ENCODE measurements at regions not wholly inside any gene's neighbourhood (a gene's known extent, or its start where the extent isn't known, plus 50 kb on each side); places are given as distances from the start of the nearest gene placed in this dataset.

DNA sequence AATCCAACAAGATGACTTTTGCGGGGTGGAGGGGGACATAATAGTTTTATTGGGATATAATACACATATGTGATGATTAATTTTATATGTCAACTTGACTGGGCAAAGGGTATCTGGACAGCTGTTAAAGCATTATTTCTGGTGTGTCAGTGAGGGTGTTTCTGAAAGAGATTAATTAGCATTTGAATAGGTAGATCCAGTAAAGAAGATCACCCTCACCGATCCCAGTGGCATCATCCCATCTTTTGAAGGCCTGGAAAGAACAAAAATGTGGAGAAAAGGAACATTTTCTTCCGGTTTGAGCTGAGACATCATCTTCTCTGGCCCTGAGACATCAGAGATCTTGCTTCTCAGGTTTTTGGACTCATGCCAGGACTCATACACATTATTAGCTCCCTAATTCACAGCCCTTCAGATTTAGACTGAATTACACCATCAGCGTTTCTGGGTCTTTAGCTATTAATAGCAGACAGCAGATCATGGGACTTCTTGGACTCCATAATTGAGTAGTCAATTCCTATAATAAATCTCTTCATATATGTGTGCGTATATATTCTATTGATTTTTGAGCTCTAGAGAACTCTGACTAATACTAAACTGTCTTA, 283.6 kb downstream of the PCNX1 start:
- Histone ChIP-seq H3K9ac (ENCODE audit: insufficient read length, low read depth) (no peak overlapping the region), H3K9me3 (ENCODE audit: insufficient read depth, low read length) (no peaks in the 10 kb centered on the region), H3K4me3 (ENCODE audit: insufficient read length, low read depth) (no peak overlapping the region), H3K27me3 (ENCODE audit: insufficient read depth, insufficient read length) (no peaks in the 10 kb centered on the region), H3K4me1 (ENCODE audit: insufficient read depth, insufficient read length) (peaks cover 8% of the 10 kb centered on the region), H3K36me3 (ENCODE audit: insufficient read depth, insufficient read length, low read length) (no peaks in the 10 kb centered on the region)
- TF ChIP-seq YY1 (IDR thresholded peaks at IDR 0.05; ENCODE audit: insufficient read depth, insufficient read length) (no peak), ZNF274 (IDR thresholded peaks at IDR 0.05; ENCODE audit: low read depth, low read length) (no peak), SUZ12 (IDR thresholded peaks at IDR 0.05; ENCODE audit: extremely low read depth, insufficient read depth, insufficient read length) (no peak)
- DNase-seq (ENCODE audit: low read depth, low spot score), result no peak

DNA sequence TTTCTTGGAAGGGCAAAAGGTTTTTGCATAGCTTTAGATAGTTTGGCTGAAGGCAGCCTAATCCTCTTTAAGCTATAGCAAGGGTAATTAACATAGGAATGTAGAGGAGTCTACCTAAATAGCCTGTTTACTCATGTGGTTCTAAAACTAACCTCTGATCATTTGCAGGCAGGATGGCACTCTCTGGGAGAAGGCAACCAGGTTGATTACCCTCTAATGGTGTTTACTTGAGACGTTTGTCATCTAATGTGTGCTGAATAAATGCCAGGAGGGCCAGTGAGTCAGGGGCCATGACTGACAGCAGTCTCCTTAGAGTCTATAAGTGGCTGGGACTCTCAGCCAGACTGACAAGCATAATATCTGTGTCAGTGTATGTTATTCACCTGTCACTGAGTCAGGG, 286.4 kb downstream of the PCNX1 start:
- Histone ChIP-seq H3K4me3 (ENCODE audit: insufficient read length, low read depth) (no peak overlapping the region), H3K36me3 (ENCODE audit: insufficient read depth, insufficient read length, low read length) (no peaks in the 10 kb centered on the region), H3K9me3 (ENCODE audit: insufficient read depth, low read length) (no peaks in the 10 kb centered on the region), H3K27me3 (ENCODE audit: insufficient read depth, insufficient read length) (no peaks in the 10 kb centered on the region), H3K9ac (ENCODE audit: insufficient read length, low read depth) (no peak overlapping the region), H3K4me1 (ENCODE audit: insufficient read depth, insufficient read length) (peaks cover 5% of the 10 kb centered on the region)
- DNase-seq (ENCODE audit: low read depth, low spot score), result no peak
- TF ChIP-seq SUZ12 (IDR thresholded peaks at IDR 0.05; ENCODE audit: extremely low read depth, insufficient read depth, insufficient read length), result no peak

DNA sequence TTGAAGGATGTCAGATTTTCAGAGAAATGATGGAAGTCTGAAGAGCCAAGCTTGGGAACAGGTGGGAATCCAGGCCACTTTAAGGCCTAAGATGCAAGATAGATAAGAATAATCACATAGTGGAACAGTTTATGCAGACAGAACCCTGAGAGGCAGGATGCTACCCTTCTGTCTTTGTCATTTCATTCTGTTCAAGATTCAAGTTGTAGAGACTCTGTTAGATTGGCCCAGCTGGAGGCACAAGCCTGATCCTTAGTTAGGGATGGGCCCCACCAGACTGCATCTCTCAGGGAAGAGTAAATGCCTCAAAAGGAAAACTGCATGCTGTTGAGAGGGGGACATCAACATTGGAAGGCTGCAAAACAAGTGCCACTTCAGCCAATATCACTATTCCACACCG, 287.0 kb downstream of the PCNX1 start:
- no peak for DNase-seq (ENCODE audit: low read depth, low spot score)
- no peaks in the 10 kb centered on the region for H3K36me3 ChIP-seq (ENCODE audit: insufficient read depth, insufficient read length, low read length)

DNA sequence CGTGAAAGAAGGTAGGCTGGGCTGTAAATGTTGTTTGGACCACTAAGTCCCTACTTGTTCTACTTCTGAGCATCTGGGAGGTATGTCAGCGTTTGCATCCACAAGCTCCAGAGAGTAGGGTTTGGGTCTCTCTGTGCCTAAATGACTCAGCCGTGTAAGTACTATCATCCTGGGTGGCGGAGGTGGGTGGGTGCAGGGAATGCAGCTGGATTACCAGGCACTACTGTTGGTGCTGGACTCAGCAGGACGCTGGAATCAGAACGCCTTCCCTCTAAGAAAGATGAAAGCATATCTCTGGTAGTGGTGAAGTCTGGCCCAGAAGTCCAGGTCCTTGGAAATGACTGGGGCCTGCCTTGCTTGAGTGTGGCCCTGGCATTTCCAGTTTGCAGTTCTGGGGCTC, 289.7 kb downstream of the PCNX1 start:
- Histone ChIP-seq H3K9ac (ENCODE audit: insufficient read length, low read depth) (no peak overlapping the region), H3K27me3 (ENCODE audit: insufficient read depth, insufficient read length) (no peaks in the 10 kb centered on the region), H3K9me3 (ENCODE audit: insufficient read depth, low read length) (no peaks in the 10 kb centered on the region), H3K4me1 (ENCODE audit: insufficient read depth, insufficient read length) (peaks cover 2% of the 10 kb centered on the region), H3K36me3 (ENCODE audit: insufficient read depth, insufficient read length, low read length) (no peaks in the 10 kb centered on the region), H3K4me3 (ENCODE audit: insufficient read length, low read depth) (no peak overlapping the region)
- no peak for TF ChIP-seq ZNF274 (IDR thresholded peaks at IDR 0.05; ENCODE audit: low read depth, low read length)
- TF ChIP-seq SUZ12 (IDR thresholded peaks at IDR 0.05; ENCODE audit: extremely low read depth, insufficient read depth, insufficient read length), result no peak
- no peak for TF ChIP-seq YY1 (IDR thresholded peaks at IDR 0.05; ENCODE audit: insufficient read depth, insufficient read length)
- DNase-seq (ENCODE audit: low read depth, low spot score), result no peak

More for the DNA sequence above, 287.0 kb downstream of the PCNX1 start:
- no peak overlapping the region for H3K9ac ChIP-seq (ENCODE audit: insufficient read length, low read depth)
- no peak overlapping the region for H3K4me3 ChIP-seq (ENCODE audit: insufficient read length, low read depth)
- peaks cover 5% of the 10 kb centered on the region for H3K4me1 ChIP-seq (ENCODE audit: insufficient read depth, insufficient read length)
- TF ChIP-seq SUZ12 (IDR thresholded peaks at IDR 0.05; ENCODE audit: extremely low read depth, insufficient read depth, insufficient read length) (no peak), YY1 (IDR thresholded peaks at IDR 0.05; ENCODE audit: insufficient read depth, insufficient read length) (no peak), ZNF274 (IDR thresholded peaks at IDR 0.05; ENCODE audit: low read depth, low read length) (no peak)
- H3K27me3 ChIP-seq (ENCODE audit: insufficient read depth, insufficient read length), result no peaks in the 10 kb centered on the region
- H3K9me3 ChIP-seq (ENCODE audit: insufficient read depth, low read length), result no peaks in the 10 kb centered on the region

DNA sequence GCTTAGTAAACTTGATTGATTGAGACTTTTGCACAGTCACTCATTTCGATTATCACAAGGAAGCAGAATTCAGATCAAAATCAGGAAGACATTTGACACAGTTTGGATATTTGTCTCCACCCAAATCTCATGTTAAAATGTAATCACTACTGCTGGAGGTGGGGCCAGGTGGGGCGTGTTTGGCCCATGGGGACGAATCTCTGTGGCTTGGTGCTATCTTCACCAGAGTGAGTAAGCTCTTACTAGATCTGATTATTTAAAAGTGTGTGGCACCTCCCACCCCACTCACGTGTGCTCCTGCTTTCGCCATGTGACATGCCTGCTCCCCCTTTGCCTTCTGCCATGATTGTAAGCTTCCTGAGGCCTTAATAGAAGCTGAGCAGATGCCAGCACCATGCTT, 291.4 kb downstream of the PCNX1 start:
- H3K4me1 ChIP-seq (ENCODE audit: insufficient read depth, insufficient read length), result no peaks in the 10 kb centered on the region
- DNase-seq (ENCODE audit: low read depth, low spot score), result no peak
- H3K36me3 ChIP-seq (ENCODE audit: insufficient read depth, insufficient read length, low read length), result no peaks in the 10 kb centered on the region
- no peak overlapping the region for H3K9ac ChIP-seq (ENCODE audit: insufficient read length, low read depth)
- TF ChIP-seq ZNF274 (IDR thresholded peaks at IDR 0.05; ENCODE audit: low read depth, low read length) (no peak), YY1 (IDR thresholded peaks at IDR 0.05; ENCODE audit: insufficient read depth, insufficient read length) (no peak), SUZ12 (IDR thresholded peaks at IDR 0.05; ENCODE audit: extremely low read depth, insufficient read depth, insufficient read length) (no peak)
- no peaks in the 10 kb centered on the region for H3K27me3 ChIP-seq (ENCODE audit: insufficient read depth, insufficient read length)
- H3K9me3 ChIP-seq (ENCODE audit: insufficient read depth, low read length), result no peaks in the 10 kb centered on the region
- no peak overlapping the region for H3K4me3 ChIP-seq (ENCODE audit: insufficient read length, low read depth)

DNA sequence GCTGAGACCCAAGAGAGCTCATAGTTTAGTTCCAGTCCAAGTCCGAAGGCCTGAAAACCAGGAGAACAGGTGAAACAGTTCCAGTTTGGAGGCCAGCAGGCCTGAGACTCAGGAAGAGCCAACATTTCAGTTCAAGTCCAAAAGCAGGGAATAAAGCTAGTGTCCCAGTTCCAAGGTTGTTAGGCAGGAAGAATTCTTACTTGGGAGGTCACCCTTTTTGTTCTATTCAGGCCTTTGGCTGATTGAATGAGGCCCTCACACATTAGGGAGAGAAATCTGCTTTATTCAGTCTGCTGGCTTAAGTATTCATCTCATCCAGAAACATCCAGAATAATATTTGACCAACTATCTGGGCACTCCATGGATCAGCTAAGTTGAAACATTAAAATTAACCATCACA, 294.6 kb downstream of the PCNX1 start:
- H3K4me3 ChIP-seq (ENCODE audit: insufficient read length, low read depth), result no peak overlapping the region

DNA sequence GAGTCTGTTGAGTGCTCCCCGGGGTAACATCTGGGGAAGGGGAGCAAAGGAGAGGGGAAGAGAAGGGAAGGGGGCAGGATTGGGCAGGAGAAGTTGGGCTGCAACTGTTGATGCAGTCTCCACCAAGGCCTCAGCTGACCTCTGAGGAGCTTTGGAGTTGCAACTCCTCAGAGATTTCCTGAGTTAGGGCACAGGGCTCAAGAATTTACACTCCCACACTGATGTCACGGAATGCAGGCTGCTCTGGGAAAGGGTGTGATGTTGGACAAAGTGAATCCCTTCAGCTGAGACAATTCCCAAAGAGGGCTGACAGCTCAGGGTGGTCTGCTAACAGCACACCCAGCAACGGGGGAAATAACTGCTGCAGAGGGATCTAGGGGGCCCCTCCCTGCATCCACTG, 295.6 kb downstream of the PCNX1 start:
- no peaks in the 10 kb centered on the region for H3K4me1 ChIP-seq (ENCODE audit: insufficient read depth, insufficient read length)
- TF ChIP-seq YY1 (IDR thresholded peaks at IDR 0.05; ENCODE audit: insufficient read depth, insufficient read length) (no peak), SUZ12 (IDR thresholded peaks at IDR 0.05; ENCODE audit: extremely low read depth, insufficient read depth, insufficient read length) (no peak), ZNF274 (IDR thresholded peaks at IDR 0.05; ENCODE audit: low read depth, low read length) (no peak)
- no peaks in the 10 kb centered on the region for H3K27me3 ChIP-seq (ENCODE audit: insufficient read depth, insufficient read length)
- no peaks in the 10 kb centered on the region; the same call in 1 of the 2 replicates for H3K9me3 ChIP-seq (ENCODE audit: insufficient read depth, low read length)
- H3K4me3 ChIP-seq (ENCODE audit: insufficient read length, low read depth), result no peak overlapping the region
- no peaks in the 10 kb centered on the region for H3K36me3 ChIP-seq (ENCODE audit: insufficient read depth, insufficient read length, low read length)
- H3K9ac ChIP-seq (ENCODE audit: insufficient read length, low read depth), result no peak overlapping the region
- DNase-seq (ENCODE audit: low read depth, low spot score), result no peak

More for the DNA sequence above, 294.6 kb downstream of the PCNX1 start:
- H3K4me1 ChIP-seq (ENCODE audit: insufficient read depth, insufficient read length), result no peaks in the 10 kb centered on the region
- no peak for TF ChIP-seq ZNF274 (IDR thresholded peaks at IDR 0.05; ENCODE audit: low read depth, low read length)
- no peak for TF ChIP-seq SUZ12 (IDR thresholded peaks at IDR 0.05; ENCODE audit: extremely low read depth, insufficient read depth, insufficient read length)
- H3K36me3 ChIP-seq (ENCODE audit: insufficient read depth, insufficient read length, low read length), result no peaks in the 10 kb centered on the region
- no peak overlapping the region for H3K9ac ChIP-seq (ENCODE audit: insufficient read length, low read depth)
- no peaks in the 10 kb centered on the region; the same call in 1 of the 2 replicates for H3K9me3 ChIP-seq (ENCODE audit: insufficient read depth, low read length)
- no peak for DNase-seq (ENCODE audit: low read depth, low spot score)
- no peaks in the 10 kb centered on the region for H3K27me3 ChIP-seq (ENCODE audit: insufficient read depth, insufficient read length)
